SJSA1 (cell line): ENCODE measurements at regions not wholly inside any gene's neighbourhood (a gene's known extent, or its start where the extent isn't known, plus 50 kb on each side); places are given as distances from the start of the nearest gene placed in this dataset.

Experiments
- DNase-seq, 2 experiments: peaks; one replicate each; pipeline ENCODE4 v3.0.0-alpha.2; 2015 to 2020; ENCODE audit warnings: low spot score in 2 of 2, low read depth in 1 of 2
- H3K27ac ChIP-seq: fragments of 250-450 bp; sonication (Bioruptor Pico); 2 replicates; pipeline ENCODE4 v1.5.1; 2020; ENCODE audit warnings: mild to moderate bottlenecking, moderate library complexity
- H3K27me3 ChIP-seq: fragments of 250-450 bp; sonication (Bioruptor Pico); replicated peaks from 2 replicates; pipeline ENCODE4 v1.5.1; 2020; ENCODE audit warnings: mild to moderate bottlenecking, moderate library complexity
- H3K36me3 ChIP-seq: fragments of 250-450 bp; sonication (Bioruptor Pico); 2 replicates; pipeline ENCODE4 v1.5.1; 2020; ENCODE audit warnings: mild to moderate bottlenecking
- H3K4me1 ChIP-seq: fragments of 250-450 bp; sonication (Bioruptor Pico); replicated peaks from 2 replicates; pipeline ENCODE4 v1.6.1; 2021; ENCODE audit warnings: mild to moderate bottlenecking
- H3K4me3 ChIP-seq: fragments of 250-450 bp; sonication (Bioruptor Pico); 2 replicates; pipeline ENCODE4 v1.5.1; 2020; ENCODE audit warnings: mild to moderate bottlenecking
- H3K9me3 ChIP-seq: fragments of 250-450 bp; sonication (Bioruptor Pico); replicated peaks from 2 replicates; pipeline ENCODE4 v1.5.1; 2020; ENCODE audit warnings: mild to moderate bottlenecking

DNA sequence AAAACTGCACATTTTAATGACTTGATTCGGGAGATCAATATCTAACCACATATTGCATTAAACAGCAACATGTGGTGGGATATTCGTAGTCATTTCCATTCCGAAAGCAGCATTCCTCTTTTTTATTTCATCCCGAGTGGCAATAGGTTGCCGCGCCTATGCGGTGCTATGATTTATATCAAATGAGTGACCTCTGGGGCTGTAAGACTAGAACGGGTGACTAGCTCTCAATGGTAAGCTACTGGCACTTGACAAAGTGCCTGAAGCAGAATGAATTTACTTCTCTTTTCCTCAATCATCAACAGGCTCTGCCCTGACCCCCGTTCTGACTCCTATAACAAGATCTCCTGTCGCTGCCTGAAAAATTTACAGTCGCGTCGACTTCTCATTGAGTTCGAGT lies 162.3 kb downstream of the ZNF281 start:
- DNase-seq = no peak
- H3K4me3 ChIP-seq = no peak overlapping the region
- H3K9me3 ChIP-seq = no peaks in the 10 kb centered on the region
- H3K36me3 ChIP-seq = no peaks in the 10 kb centered on the region
- no peak overlapping the region for H3K27ac ChIP-seq
- H3K27me3 ChIP-seq = no peaks in the 10 kb centered on the region
- H3K4me1 ChIP-seq = peaks cover 20% of the 10 kb centered on the region

DNA sequence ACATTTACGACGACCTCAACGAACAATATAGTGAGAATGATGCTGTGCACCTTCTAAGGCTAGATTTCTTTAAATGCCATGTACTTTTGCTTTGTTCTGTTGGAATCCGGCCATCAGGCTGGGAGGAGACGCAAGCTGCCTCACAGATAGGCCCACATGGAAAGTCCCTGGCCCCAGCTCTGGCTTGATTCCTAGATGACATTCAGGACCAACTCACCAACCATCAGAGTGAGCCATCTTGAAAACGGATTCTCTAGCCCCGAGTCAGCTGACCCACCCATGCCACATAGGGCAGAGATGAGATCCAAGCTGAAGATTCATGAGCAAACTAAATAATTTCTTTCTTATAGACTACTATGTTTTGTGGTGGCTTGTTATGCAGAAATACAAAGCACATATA lies 164.4 kb downstream of the ZNF281 start:
- H3K27me3 ChIP-seq = no peaks in the 10 kb centered on the region
- no peak overlapping the region for H3K4me3 ChIP-seq
- no peak overlapping the region for H3K27ac ChIP-seq
- DNase-seq = no peak
- H3K4me1 ChIP-seq = peaks cover 24% of the 10 kb centered on the region
- no peaks in the 10 kb centered on the region for H3K36me3 ChIP-seq
- no peaks in the 10 kb centered on the region for H3K9me3 ChIP-seq

DNA sequence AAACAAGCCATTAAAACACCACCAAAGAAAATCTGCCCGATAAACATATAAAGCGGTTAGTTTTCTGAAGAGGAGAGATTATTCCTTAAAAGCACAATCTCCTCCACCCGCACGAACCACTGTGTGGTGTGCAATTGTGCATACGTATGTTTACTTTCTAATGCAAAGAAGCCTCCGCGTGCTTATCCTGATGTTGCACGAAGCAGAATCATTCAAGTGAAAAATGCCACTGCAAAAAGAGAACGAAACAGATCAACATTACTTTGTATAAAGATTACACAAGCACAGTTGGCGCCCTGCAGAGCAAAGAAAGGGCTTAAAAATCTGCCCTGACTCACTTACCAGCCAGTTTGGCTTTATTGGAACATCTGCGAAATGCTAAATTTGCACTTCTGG lies 166.8 kb downstream of the ZNF281 start:
- Histone ChIP-seq H3K36me3 (no peaks in the 10 kb centered on the region), H3K27ac (0 out of 2 replicates have a peak overlapping the region, but pooled peaks have one; percentile 3), H3K9me3 (no peaks in the 10 kb centered on the region), H3K27me3 (no peaks in the 10 kb centered on the region), H3K4me1 (peaks cover 14% of the 10 kb centered on the region), H3K4me3 (peak overlapping the region; percentile 16)
- no peak for DNase-seq

DNA sequence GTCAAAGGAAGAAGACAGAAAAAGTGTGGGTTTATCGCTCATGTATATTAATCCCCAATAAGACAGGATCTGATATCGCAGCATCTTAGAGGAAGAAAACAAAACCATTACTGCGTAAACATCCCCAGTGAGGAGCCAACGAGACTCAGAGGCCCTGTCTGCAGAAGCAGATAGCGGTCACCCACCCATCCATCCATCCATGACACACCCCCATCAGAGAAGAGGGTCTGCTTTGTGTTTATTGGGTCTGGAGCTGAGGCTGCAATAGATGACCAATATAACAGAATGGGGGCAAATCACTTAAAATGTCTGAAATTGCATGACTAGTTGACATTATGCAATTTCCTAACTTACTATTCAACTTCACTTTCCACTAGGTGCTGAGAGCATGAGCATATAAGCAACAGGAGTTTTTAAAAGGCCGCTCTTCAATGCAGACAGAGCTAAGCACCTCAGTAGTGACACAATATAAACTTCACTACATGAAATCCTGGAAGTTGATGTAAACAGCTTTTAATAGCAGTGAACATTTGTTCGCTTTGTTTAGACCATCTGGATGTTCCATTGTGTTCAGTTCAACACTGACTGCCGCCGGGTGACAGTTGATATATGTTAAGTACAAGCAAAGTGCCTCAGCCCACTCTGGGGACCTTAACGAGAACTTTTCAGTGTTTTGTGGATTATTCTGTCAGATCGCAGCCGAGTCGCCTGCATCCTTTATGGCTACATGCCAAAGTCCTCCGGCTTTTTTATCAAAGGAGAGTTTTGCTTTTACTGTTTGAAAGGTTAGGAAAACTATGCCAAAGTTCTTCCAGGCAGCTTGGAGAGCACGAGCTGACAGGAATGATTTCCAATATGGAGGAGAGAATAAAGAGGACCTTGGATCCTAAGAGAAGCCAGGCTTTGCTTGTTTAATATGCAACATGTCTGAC lies 167.5 kb downstream of the ZNF281 start:
- Histone ChIP-seq H3K27ac (0 out of 2 replicates have a peak overlapping the region, but pooled peaks have one; percentile 3), H3K9me3 (no peaks in the 10 kb centered on the region), H3K4me1 (peaks cover 14% of the 10 kb centered on the region), H3K4me3 (peak overlapping the region; percentile 16), H3K27me3 (no peaks in the 10 kb centered on the region), H3K36me3 (no peaks in the 10 kb centered on the region)
- peak in 1 of 2 experiments; percentile 60 for DNase-seq

DNA sequence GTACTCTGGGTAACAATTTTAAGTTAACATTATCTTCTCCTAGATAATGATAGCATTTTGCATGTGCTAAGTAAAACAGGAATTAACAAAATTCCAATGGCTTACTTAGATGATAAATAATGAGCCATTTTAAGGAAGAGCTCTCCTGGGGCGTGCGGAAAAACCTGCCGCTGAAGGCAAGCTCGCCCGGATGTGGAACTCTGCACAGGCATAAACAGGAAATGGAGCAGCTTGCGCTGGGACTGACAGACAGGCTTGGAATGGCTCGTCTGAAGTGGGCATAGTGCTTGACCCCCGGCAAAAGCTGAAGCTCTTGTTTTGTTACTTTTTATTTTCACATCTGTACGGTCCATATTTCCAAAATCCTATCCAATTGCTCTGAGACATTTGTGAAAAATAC lies 169.2 kb downstream of the ZNF281 start:
- H3K36me3 ChIP-seq = no peaks in the 10 kb centered on the region
- H3K9me3 ChIP-seq = no peaks in the 10 kb centered on the region
- H3K4me1 ChIP-seq = peaks cover 14% of the 10 kb centered on the region
- H3K4me3 ChIP-seq = no peak overlapping the region
- H3K27ac ChIP-seq = no peak overlapping the region
- H3K27me3 ChIP-seq = no peaks in the 10 kb centered on the region
- no peak for DNase-seq

DNA sequence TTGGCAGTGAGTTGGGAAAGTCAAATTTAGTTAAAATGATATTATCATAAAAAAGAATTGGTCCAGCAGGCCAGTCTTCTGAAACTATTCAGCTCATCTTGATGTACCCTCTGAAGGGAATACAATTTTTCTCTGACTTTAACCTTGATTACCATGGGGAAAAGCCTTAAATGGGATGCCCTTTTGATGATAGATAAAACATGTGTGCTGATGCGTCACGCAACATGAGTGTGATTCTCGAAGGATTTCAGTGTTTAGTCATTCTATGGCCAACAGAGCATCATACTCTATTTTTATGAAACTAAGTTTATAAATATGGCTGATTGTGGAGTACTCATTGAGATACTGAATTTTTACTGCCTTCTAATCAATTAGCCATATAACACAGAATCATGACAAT lies 171.5 kb downstream of the ZNF281 start:
- no peaks in the 10 kb centered on the region for H3K27me3 ChIP-seq
- no peak overlapping the region for H3K4me3 ChIP-seq
- H3K27ac ChIP-seq = no peak overlapping the region
- no peak for DNase-seq
- no peaks in the 10 kb centered on the region for H3K9me3 ChIP-seq
- H3K4me1 ChIP-seq = peaks cover 19% of the 10 kb centered on the region
- no peaks in the 10 kb centered on the region for H3K36me3 ChIP-seq

DNA sequence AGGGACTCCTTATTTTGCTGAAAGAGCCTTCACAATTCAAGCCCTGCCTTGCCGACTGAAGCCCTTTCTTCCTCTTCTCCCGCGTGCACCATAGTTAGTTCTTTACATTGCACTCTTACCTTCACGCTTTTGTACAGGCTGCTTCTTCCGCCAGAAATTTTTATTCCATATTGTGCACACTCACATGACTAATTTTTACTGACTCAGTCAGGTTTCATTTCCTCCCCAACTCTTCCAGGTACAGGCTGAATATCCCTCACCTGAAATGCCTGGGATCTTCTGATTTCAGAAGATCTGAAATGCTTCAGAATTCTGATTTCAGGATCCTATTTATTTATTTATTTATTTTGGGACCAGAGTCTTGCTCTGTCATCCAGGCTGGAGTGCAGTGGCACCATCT lies 172.8 kb downstream of the ZNF281 start:
- Histone ChIP-seq H3K4me3 (no peak overlapping the region), H3K9me3 (no peaks in the 10 kb centered on the region), H3K4me1 (peaks cover 9% of the 10 kb centered on the region), H3K27me3 (no peaks in the 10 kb centered on the region), H3K27ac (no peak overlapping the region), H3K36me3 (no peaks in the 10 kb centered on the region)
- DNase-seq = no peak

DNA sequence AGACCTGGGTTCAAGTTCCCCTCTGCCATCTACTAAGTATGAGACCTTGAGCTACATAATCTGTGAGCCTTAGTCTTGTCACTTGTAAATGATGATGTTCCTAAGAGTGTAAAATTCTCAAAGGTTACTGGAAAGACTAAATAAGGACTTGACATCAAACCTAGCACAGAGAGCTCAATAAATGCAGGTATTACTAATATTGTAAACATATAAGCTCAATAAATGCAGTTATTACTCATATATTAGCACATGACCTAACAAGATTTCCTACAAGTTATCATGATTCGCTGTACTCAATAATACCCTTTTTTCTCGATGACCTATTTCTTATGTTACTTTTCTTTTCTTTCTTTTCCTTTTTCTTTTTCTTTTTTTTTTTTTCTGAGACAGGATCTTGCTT lies 174.9 kb downstream of the ZNF281 start:
- Histone ChIP-seq H3K4me1 (peaks cover 10% of the 10 kb centered on the region; the same call in 1 of the 2 replicates), H3K9me3 (no peaks in the 10 kb centered on the region), H3K27me3 (no peaks in the 10 kb centered on the region), H3K4me3 (no peak overlapping the region), H3K27ac (no peak overlapping the region), H3K36me3 (no peaks in the 10 kb centered on the region)
- DNase-seq = no peak

DNA sequence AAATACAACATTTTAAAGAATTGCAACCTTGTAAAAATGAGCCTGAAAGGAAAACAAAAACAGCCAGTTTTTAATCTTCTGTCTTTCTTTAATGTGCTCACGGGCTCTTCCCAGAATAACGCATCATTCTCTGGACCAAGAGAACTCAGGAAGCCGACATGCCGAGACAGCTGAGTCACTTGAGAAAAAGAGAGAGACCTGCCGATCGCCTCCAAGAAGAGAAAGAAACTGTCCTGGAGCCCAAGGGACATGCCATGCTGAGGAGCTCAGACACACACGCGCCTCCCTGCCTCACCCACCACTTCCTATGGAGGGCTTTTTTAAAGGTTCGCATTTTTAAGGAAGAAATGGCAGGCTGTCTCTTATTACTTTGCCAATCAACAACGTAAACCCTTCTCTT lies 176.4 kb downstream of the ZNF281 start:
- Histone ChIP-seq H3K27me3 (no peaks in the 10 kb centered on the region), H3K4me3 (no peak overlapping the region), H3K4me1 (peaks cover 10% of the 10 kb centered on the region; the same call in 1 of the 2 replicates), H3K27ac (no peak overlapping the region), H3K9me3 (no peaks in the 10 kb centered on the region), H3K36me3 (no peaks in the 10 kb centered on the region)
- peak in 1 of 2 experiments; percentile 22 for DNase-seq

DNA sequence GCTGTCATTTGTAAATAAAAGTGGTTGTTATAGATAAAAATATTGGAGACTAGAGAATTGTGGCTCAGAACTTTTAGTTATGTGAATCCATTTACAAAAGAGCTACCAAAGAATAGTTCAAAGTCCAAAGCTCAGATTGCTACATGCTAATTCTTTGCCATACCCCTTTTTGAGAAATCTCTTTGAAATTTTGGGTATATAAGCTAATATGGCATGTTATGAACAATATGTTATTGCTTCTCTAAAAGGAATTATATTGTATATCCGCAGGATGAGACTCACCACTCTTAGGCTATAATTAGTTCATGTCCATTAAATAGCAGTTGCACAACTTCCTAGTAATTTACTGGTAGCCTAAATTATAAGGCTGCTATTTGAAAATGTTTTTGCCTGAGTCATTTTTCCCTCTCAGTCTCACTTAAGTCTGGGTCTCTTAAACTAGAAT lies 178.0 kb downstream of the ZNF281 start:
- Histone ChIP-seq H3K36me3 (no peaks in the 10 kb centered on the region), H3K27ac (no peak overlapping the region), H3K4me3 (no peak overlapping the region), H3K4me1 (peaks cover 10% of the 10 kb centered on the region; the same call in 1 of the 2 replicates), H3K9me3 (no peaks in the 10 kb centered on the region), H3K27me3 (no peaks in the 10 kb centered on the region)
- DNase-seq = no peak

DNA sequence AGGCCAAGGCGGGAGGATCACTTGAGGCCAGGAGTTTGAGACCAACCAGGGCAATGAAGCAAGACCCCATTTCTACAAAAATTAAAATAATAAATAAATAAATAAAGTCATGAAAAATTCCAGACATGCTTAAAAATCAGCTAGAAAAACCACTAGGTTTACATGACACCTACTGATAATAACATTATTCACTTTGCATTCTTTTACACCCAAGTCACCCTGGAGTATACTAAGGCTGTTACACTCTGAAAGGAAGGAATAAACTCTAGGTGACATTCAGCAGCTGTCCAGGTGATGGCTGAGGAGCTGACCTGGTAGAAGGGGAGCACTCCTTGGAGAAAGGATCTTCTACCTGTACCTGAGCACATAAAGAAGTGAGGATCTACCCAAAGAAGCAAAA lies 179.2 kb downstream of the ZNF281 start:
- H3K4me1 ChIP-seq = peaks cover 10% of the 10 kb centered on the region; the same call in 1 of the 2 replicates
- no peak overlapping the region for H3K4me3 ChIP-seq
- H3K36me3 ChIP-seq = no peaks in the 10 kb centered on the region
- no peaks in the 10 kb centered on the region for H3K27me3 ChIP-seq
- H3K9me3 ChIP-seq = no peaks in the 10 kb centered on the region
- DNase-seq = no peak
- H3K27ac ChIP-seq = no peak overlapping the region

DNA sequence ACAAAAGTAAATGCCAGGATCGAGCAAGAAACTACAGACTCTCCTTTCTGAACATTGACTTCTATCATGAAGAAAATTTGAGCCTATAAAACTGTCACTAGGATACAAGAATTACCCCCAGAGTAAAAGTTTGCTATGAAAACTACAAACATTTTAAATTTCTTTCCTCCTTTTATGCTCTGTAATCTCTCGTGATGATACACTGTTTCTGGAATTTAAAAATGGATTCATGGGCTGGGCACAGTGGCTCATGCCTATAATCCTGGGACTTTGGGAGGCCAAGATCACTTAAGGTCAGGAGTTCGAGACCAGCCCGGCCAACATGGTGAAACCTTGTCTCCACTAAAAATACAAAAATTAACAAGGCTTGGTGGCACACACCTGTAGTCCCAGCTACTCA lies 181.3 kb downstream of the ZNF281 start:
- H3K4me3 ChIP-seq = no peak overlapping the region
- DNase-seq = no peak
- no peak overlapping the region for H3K27ac ChIP-seq

DNA sequence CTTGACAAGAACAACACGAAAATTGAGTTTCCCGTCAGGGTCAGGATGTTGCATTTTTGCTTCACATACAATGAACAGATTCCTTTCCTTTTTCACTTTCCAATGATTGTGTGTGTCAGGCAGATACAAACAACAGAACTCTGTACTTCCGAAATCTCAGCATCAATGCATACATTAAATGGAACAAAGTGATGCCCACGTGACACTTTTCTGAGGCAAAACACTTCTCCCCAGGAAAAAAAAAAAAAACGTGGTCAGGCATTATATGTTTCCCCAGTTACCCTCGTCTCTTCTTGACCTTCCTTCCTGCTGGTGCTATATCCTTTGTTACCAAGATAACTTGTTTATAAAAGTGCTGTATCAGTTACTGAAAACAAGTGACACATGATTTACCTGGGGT lies 181.8 kb downstream of the ZNF281 start:
- H3K9me3 ChIP-seq = no peaks in the 10 kb centered on the region
- no peak for DNase-seq
- no peaks in the 10 kb centered on the region for H3K36me3 ChIP-seq
- no peak overlapping the region for H3K4me3 ChIP-seq
- peaks cover 5% of the 10 kb centered on the region; the same call in 1 of the 2 replicates for H3K4me1 ChIP-seq
- H3K27ac ChIP-seq = no peak overlapping the region
- H3K27me3 ChIP-seq = no peaks in the 10 kb centered on the region

More for the DNA sequence above, 181.3 kb downstream of the ZNF281 start:
- Histone ChIP-seq H3K27me3 (no peaks in the 10 kb centered on the region), H3K36me3 (no peaks in the 10 kb centered on the region), H3K4me1 (peaks cover 7% of the 10 kb centered on the region; the same call in 1 of the 2 replicates), H3K9me3 (no peaks in the 10 kb centered on the region)
